ENCODE measurements at regions not wholly inside any gene's neighbourhood (a gene's known extent, or its start where the extent isn't known, plus 50 kb on each side); places are given as distances from the start of the nearest gene placed in this dataset.

DNA sequence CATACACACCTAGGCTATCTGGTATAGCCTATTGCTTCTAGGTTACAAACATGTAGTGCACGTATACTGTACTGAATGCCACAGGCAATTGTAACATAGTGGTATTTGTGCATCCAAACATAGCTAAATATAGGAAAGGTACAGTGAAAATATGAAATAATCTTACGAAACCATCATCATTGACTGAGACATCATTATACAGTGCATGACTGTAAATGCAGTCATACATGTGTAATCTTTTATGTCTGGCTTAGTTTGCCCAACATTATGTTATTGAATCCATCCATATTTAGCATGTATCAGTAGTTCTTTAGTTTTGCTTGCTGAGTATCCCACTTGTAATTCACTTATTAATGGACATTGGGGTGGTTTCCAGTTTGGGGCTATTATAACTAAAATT, 124.9 kb downstream of the CYLD start:
- DNase-seq = no peak

DNA sequence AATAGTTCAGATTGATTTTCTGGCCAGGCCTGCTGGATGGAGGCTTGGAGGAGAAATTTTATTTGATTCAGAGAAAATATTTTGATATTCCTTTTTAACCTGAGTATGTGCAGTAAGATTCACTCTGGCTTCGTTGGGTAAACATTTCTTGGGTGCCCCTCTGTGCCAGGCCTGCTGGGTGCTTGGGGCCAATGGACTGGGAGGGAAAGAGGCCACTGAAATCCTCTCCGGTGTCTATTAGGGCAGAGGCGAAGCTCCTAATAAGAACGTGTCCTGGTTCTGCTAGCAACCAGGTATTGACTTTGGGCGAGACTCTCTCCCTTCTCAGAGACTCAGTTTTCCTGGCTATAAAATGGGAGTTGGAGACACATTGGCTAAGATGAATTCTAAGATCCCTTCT, 122.5 kb downstream of the CYLD start:
- DNase-seq = no peak

DNA sequence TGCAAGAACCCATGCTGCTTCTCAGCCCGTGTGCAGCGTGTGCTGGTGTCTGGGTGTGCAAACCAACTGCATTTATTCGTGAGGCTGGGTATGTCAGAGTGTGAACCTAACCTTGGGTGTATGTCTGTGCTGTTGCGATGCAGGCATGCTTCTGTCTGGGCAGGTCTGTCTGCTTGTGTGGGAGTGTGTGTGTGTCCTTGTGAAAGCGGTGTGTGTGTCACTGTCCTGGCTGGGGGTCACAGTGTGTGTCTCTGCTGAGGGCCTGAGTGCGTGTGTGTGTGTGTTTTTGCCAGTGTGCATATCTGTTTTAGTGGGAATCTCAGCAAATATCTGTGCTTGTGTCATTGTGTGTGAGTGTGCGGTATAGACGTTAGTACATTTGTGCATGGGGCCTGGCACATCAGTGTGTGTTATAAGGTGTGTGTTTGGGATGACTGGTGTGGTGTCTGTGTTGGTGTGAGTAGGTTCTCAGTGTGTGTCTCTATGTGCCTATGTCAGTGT, 121.8 kb downstream of the CYLD start:
- DNase-seq = no peak

DNA sequence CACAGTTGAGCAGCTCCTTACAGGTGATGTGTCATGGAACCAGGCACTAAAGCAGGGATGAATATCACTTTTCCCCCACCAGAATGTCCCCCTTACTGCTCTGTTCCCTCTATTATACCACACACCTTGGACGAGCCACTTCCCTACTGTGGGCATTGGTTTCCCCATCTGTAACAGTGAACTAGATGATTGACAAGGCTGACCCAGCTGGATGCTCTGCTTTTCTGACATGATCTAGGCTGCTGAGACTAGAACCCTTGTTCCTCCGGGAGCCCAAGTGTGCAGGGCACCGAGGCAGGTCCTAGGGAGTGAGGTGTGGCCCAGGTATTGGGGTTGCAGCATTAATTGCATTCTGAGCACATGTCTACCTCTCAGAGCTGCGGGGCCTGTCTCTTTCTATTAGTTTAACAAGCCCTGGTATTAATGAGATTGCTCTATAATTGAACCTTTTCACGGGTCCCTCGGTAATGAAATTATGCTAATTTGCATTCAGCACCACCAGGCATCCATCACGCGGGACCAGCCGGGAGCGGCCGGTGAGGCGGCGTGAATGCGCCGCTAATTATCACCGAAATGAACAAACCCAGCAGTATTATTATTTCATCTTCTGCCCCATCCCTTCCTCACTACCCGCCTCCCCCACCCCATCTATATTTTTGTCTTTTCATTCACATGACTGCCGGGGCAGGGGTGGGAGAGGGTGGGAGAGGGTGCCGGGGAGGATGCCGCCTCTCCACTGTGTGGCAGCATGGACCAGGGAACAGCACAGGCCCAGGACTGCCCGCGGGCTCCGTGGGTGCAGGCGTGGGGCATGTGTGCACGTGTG, 121.1 kb downstream of the CYLD start:
- no peak for DNase-seq

DNA sequence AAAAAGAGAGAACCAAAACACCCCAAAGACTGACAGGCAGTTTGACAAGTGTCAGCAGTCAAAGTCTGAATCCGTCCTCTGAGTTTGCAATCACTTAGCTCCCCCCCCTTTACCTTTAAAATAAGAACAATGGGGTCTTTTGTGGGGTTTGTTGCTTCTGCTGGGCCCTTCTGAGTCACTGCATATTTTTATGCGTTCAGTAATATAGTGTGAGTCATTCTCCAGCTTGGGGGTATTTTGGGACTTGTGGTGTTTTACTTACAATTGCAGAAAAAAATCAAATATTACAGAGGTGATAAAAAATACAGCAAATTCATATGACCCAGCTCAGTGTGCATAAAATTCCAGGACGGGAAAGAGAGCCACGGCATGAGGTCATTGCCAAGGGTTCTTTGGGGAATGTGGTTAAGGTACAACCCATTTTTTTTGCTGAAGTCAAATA, 120.1 kb downstream of the CYLD start:
- no peak for DNase-seq

DNA sequence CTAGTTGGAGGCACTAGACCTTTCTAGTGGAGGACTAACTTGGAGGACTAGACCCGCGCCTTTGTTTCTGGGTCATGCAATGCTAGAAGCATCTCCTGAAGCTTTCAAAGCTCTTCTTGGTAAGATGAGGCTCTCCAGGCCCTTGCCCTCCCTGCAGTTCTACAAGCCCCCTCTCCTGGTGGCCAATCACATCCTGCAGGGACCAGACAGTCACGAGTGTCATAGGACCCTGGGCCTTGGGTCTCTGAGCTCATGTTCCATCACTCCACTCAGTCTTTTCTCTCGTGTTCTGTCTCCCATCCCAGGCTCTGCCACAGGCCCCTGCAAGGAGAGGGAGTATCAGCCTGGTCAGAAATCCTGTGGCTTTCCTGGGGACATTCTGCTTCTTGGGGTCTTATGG, 119.6 kb downstream of the CYLD start:
- no peak for DNase-seq

DNA sequence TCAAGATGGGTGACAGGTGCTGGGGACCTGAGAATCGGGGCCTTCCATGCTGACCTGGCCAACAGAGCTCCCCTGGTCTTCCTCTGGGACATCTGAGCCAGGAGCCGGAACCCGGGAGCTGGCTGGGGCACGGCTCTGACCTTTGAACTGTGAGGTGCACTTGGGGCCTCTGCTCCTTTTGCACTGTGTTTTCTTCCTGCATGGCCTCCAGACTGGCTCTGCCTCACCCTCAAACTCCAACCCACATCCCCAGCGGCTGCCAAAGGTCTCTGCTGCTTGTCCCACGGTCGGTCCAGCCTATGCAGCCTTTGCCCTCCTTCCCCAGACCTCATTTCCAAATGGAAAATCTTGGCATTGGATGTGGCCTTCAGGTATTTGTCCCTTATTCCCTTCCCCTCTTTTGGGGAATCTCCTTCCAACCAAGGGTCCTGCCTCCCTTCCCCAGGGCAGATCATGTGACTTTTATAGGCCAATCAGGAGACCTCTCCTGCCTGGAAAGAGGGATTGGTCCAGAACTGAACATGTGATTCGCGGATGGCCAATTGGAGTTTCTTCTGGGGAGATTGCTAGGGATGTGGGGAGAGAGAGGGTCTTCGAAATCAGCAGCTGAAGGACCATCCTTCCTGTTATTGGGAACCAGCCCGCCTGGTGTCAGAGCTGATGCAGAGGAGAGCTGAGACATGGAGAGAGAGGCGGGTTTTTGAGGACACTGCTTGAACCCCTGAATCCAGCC, 117.9 kb downstream of the CYLD start:
- DNase-seq = no peak

DNA sequence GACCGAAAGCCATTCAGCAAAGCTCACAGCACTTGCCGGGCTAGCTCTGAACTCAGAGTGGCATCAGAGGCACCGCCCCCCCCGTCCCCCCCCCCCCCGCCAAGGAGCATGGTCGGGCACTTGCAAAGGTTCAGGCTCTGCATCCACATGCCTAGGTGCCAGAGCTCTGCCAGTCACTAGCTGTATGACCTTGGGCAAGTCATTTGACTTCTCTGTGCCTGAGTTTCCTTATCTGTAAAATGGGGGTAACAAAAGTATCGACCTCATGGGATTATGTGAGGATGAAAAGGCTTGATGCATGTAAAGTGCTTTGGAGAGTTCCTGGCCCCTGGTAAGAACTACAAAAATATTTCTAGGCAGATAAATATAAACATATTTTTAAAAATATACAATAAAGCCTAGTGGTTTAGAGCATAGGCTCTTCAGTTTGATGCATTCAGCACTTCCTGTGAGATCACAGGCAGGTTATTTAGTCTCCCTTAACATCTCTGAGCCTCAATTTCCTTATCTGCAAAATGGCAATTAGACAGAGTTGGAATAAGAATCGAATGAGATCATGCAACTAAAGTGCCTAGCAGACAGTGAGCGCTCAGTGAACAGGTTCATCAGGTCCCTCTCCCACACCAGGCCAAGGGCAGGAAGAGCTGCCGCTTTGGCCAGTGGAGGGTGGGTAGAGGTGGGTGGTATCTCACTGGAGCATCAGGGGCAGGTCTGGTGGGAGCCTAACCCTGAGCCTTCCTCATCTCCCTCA, 117.2 kb downstream of the CYLD start:
- no peak for DNase-seq

DNA sequence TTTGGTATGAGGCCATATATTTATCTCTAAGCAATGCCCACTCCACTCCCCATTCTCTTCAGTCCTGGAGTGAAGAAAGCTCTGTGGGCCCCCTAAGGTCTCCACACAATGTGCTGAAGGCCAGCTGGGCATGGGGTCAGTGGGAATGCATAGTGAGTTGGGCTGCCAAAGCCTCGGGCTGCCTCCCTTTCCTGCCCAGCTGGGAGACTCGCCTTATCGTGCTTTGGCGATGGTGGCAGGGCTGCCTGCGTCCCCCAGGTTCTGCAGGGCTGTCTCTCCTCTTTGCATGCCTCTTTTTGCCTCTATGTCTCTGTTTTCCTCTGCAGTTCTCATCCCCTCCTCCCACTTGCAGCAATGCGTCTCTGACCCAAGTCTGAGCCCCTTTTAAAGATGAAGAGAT, 116.5 kb downstream of the CYLD start:
- no peak for DNase-seq

DNA sequence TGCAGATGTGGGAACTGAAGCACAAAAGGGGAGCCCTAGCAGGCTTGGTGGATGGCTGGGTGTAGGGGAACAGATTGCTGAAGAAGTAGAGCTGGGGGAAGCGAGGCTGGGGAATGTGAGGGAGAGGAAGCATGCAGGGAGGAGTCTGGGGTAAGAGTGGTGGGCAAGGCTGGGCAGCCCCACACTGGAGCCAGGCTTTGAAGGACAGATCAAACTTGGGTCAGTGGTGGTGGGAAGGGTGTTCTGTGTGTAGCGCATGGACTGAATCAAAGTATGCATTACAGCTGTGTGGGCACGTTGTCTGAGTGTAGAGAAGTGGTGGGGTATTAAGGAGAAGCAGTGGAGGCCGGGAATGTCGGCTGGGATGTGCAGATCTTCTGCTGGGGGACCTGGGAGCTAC, 116.0 kb downstream of the CYLD start:
- DNase-seq = no peak

DNA sequence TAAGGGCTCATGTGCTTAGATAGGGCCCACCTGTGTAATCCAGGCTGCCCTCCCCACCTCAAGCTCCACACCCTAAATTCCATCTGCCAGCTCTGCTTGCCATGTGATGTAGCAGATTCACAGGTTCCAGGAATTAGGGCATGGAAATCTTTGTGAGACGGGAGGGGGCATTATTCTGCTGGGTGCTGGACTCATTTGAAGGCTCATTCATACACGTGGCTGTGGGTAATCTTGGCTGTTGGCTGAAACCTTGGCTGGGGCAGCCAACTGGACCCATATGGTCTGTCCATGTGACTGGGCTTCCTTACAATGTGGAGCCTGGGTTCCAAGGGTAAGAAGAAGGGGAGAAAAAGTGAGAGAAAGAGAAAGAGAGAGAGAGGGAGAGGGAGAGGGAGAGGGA, 115.1 kb downstream of the CYLD start:
- DNase-seq = no peak

DNA sequence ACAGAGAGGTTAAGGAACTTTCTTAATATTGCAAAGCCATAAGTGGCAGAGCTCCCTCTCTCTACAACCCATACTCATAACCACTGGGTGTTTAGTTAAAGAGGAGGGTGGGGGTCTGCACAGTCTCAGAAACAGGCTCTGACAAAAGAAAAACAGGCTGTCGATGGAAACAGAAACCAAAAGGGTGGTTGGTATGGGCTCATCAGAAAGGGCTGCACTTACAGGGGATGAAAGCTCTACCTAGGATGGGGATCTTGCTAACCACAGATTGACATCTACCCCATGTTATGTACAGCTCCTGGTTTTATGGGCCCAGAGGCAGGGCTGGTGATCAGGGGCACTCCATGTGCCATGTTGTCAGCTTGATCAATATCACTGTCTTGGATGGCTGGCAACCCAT, 111.4 kb downstream of the CYLD start:
- DNase-seq = no peak
